GM21515 (cell line): ENCODE measurements at regions not wholly inside any gene's neighbourhood (a gene's known extent, or its start where the extent isn't known, plus 50 kb on each side); places are given as distances from the start of the nearest gene placed in this dataset.

Experiments used
- ATAC-seq: cut with Tn5 transposase; IDR thresholded peaks from one replicate; pipeline ENCODE4 v1.9.1; 2021; ENCODE audit not compliant: unreplicated experiment

DNA sequence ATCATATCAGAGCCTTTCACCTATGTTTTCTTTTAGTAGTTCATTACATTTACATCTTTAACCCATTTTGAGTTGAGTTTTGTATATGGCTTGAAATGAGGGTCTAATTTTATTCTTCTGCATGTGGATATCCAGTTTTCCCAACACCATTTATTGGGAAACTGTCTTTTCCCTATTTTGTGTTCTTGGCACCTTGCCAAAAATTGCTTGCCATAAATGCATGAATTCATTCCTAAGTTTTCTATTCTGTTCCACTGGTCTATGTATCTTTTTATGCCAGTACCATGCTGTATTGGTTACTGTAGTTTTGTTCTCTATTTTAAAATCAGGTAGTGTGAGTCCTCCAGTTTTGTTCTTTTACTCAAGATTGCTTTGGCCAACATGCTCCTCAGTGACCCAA lies 144.0 kb upstream of the OBI1 start:
- no peak for ATAC-seq

DNA sequence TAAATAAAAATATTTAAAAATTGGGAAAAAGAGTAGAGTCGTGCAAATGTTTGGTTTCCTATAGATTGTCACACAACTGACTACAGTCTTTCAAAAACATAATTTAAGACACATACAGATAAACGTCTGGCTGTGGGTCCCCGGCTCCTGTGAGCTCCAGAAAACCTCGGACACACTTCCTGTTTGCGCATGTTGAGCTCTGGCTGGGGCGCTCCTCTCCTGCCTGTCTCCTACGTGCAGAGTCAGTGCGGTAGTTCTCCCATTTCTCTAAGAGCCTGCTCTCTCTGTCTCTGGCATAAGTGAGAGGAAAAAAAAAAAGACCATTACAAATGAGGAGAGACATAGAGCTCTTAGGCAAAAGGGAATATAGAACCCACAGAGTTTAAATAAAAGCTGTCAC lies 128.2 kb upstream of the OBI1 start:
- ATAC-seq = no peak

DNA sequence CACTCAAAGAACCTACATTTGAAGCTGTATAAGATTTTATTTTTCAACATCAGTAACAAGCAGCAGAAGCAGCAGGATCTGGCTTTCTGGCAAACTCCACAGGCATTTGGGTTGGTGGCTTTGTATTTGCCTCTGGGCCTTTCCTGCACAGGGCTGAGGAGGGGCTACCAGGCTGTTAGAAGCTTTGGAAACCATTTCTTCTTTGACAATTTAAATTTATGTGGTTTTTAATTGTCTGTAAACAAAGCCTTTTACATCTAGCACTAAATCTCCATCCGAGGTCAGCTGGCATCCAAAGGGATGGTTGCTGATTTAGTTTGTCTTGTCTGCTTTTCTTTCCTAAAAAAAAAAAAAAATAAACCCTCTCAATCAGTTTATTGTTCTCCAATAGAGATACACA lies 127.5 kb upstream of the OBI1 start:
- no peak for ATAC-seq

DNA sequence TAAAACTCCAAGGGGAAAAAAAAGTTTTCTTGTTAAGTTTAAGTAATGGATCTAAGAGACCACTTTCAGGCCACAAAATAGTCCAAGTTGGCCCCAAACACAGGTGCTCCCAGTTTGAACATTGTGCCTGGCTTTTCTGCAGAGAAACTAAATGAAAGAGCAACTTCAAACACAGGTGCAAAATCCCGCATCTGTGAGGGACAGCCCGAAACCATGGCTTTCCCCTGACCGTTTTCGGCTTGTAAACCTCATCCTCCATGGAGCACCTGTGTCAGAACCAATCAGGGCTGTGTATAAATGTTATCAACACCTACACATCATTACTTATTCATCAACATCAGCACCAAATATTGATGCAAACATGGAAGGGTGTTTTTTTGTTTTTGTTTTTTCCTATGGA lies 126.8 kb upstream of the OBI1 start:
- ATAC-seq = no peak

DNA sequence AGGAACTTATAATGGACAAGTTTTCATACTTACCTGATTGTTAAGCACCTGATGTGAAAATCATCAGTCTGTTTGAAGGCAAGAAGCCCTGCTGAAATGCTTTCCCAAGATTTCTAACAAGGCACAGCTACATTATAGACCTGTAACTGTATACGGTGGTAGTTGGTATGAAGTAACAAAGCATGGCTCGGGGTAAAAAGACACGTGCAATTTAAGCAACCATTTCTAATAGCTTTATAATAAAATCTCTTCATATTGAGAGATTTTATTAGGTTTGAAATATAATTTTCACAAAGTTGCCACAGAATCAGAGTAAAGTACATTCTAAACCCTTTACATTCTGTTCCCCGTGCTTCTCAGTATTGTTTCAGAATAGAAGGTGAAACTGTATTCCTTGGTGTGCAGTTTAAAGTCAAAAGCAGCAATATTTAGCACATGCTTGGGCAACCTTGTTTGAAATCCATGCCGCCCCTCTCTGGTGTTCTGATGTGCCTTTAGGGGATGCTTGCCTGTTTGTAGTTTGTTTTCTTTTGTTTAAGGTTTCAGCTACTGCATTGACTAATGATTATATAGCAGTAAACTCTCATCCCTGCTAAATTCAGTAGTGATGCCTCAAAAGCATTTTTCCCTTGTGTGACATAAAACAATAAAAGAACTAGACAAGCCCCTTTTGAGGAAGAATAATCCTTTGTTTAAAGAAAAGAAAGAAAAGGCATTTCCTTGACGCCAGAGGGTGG lies 125.2 kb upstream of the OBI1 start:
- no peak for ATAC-seq

DNA sequence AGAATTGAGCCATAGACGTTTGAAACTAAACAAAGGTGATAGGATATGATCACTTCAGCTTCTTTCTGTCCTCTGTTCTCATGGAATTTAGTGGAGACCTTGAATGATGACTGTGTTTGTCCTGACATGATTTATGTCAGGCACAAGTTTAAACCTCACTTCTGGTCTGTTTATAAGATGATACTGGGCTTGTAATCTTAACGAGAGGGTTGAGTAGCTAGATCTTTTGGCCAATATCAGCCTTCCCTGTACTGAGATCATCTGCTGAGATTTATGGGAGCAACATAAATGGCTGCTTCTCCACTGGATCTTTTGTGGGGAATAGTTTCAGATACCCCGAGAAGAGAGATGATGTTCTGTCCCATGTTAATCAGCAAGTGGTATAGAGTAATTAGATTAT lies 121.8 kb upstream of the OBI1 start:
- ATAC-seq = no peak

DNA sequence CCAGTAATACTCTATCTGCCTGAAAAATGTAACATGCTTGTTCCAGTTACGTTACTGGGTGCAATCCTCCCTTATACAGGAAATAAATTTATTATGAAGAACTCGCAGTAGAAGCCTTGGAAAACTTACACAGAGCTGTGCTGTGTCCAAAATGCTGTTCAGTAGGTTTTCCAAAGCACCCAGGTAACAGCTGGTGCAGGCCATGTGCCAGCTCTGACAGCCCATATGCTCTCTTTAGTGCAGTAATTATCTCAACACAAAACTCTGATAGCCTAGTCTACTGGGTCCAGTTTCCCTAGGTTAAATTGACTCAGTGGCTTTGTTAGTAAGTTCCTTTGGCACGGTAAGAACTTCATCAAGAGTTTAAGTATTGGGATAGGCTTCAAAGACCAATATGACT lies 120.7 kb upstream of the OBI1 start:
- no peak for ATAC-seq

DNA sequence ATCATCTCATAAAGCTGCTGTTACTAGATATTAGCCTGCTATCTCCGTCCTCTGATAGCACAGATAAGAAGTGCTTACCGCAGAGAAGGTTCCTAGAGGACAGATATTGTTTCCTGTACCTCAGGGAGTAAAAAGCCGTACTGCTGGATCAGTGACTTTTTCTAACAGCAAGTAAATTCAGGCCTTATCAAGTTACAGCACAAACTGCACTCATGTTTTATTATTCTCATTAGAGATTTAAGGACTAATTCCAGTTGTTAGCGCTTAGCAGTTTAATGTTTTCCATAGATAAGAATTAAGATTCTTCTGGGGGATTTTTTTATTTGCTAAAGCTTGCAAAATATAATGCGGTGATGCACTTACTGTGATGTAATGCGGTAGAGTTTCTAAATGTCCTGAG lies 119.0 kb upstream of the OBI1 start:
- ATAC-seq = no peak

DNA sequence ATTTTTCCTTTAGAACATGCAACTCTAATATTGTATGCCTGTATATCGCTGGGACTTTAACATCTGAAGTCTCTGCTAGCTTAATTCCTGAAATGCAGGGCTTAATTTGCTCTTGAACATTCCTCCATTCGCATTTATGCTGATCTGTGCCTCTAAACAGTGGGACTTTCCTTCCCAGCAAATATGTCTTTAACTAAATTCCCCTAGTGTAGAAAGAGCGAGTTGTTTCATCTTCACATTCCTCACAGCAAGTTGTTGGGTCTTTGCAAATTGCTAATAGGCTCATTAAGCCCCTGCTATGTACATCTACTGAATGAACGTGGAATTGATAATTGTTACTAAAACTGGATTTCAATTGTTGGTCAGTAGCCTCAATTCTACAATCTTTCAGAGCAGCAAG lies 118.4 kb upstream of the OBI1 start:
- no peak for ATAC-seq

DNA sequence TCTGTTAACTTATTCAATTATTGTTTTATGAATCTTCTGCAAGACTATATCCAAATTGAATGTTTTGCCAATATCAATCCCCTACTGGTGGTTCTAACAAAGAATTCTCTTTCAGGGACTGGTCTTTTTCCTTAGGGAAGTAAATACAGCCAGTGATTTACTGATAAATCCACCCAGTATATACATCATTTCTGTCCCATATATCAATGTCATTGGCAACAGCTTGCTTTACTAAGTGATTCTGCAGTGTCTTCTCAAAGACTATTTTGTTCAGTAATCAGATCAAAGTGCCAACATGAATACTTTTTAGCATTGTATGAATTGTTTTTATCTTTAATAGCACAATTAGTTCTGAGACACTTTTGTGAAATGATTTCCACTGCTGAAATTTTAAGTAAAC lies 114.0 kb upstream of the OBI1 start:
- no peak for ATAC-seq

DNA sequence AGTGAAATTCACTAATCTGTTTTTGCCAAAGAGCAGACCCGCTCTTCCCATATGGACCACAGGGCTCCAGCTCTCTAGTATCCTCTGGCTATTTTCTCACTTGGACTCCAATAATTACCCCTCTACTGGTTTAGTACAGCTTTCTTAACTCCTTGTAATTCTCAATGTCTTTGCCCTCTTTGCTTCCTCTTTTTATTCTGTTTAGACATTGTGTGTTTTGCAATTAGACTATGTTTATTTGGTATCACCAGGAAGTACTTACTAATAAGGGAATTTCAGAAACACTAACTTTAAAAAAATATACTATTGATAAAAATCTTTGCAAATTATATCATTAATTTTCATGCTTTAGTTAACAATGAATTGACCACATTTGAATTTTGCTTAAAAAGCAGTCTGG lies 111.6 kb upstream of the OBI1 start:
- no peak for ATAC-seq

DNA sequence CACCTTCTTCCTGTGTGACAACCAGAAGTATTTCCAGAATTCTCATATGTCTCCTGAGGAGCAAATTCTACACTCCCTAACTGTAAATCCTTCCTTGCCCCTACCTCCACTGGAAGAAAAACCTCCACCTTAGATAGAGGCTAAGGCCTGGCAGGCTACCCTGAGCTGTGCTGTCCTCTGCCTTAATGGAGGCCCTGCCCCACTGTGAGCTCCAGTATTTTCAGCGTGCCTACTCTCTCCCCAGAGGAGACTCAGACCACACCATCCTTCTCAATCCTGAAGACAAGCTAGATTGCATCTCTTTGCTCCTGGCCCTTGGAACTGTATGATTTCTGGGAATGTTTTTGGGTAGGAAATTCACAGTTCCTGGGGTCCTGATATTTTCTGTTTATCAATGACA lies 110.0 kb upstream of the OBI1 start:
- ATAC-seq = no peak

DNA sequence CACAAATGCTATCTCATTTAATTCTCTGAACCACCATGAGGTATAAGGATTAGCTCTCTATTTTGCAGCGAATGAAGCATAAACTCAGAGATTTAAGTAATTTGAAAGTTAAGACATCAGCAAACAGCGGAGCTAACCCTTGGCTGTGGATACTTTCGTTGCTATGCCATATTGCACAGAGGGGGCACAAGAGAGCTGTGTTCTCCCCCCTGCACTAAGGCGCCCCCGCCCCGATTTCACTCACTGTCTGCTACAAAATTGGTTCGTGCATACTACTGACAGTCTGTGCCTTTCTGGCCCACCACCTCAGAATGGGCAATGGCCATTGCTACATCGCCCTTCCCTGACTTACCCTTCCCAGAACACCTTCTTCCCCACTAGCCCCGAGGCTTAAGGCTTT lies 105.7 kb upstream of the OBI1 start:
- no peak for ATAC-seq

DNA sequence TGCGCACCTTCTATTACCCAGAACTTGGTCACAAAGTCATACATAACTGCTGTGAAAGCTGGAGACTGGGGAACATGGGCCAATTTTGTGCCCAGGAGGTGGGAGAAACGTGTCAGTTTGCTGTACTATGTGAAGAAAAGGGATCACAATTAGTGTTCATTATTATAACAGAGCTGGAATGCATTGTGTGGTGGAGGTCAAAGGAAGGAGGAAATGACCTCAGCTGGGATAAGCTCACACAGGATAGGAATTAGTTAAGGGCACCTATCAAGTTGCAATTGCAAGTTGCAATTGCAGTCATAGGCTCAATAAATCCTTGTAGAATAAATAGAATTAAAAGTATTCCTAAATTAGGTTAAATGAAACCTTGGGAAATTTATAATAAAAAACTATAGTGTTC lies 103.9 kb upstream of the OBI1 start:
- ATAC-seq = no peak

DNA sequence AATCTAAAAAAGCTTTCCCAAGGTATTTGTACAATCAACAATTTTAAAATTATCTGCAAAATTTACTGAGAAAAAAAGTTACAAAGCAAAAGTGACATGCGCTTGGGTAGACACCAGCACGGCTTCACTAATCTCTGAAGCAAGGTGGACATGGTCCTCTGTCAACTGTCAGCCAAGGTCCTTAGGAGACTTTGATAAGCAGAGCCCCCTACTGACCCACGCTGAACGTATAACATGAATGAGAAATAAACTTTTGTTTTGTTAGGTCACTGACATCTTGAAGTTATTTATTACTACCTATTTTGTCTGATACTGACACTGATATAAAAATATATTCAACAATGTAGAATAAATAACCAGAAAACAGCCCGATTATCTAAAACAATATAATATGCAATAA lies 100.7 kb upstream of the OBI1 start:
- ATAC-seq = no peak

DNA sequence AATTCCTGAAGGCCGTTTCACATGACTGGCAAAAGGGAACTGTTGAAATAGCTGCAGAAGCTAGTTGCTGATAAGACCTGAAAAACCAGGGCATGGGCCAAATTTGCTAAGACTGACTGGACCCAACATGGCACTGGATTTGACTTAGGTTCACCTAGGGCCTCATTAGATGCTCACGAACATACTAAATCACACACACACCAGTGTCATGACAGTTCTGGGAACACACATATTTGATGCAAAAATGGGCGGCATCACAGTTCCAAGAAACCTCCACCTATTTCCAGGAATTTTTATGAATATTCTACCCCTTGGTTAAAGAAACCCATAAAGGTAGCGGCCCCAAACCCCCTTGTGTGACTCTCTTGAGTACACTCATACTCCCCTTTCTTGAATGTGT lies 99.6 kb upstream of the OBI1 start:
- ATAC-seq = no peak

DNA sequence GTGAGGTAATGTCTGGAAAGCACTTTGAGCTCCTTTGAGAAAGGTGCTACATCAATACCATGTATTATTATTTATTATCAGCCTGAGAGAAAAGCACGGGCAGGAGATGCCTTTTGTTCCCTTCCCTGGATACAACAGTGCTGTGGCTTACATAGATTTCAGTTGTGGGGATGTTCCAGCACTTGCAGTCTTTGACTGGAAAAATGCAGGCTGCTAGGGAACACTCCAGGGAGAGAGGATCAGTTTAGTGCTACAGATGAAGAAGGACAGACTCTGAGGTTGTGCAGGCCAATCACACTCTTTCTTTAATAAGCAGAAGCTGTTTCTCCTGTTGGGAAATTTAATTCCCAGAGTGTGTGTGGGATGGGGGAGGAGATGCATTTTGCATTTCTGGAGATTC lies 94.5 kb upstream of the OBI1 start:
- ATAC-seq = no peak

DNA sequence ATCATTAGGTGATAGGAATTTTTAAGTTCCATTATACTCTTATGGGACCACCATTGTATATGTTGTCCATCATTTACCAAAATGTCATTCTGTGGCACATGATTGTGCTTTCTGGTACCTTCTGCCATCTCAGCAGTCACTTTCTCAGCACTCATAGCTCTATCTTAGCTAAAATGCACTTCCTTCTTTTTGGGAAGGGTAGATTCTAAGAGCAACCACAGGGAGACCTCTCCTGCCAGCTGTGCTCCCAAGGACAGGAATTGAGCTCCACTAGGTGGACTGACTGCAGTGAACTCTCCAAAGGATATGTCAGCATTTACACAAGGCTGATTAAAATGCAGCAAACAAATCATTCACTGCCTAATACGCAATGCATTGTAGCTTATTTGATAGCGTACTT lies 91.8 kb upstream of the OBI1 start:
- no peak for ATAC-seq

DNA sequence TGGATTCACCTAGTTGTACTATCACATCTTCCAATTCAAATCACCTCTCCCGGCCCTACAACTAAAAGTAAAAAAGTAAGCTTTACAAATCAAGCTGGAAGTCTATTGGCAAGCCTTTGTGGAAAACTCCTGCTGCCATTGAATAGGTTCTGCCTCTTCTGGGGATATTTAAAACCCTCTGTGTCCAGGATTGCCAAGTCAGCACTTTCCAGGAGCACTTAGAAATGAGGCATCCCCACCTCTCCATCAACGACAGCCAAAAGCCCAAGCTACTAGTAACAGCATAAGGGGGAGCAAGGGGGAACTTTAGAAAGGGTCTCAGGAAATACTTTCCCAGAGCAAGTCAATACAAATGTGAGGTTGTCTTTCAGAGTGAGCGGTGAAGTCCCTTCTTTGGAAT lies 85.0 kb upstream of the OBI1 start:
- ATAC-seq = no peak

DNA sequence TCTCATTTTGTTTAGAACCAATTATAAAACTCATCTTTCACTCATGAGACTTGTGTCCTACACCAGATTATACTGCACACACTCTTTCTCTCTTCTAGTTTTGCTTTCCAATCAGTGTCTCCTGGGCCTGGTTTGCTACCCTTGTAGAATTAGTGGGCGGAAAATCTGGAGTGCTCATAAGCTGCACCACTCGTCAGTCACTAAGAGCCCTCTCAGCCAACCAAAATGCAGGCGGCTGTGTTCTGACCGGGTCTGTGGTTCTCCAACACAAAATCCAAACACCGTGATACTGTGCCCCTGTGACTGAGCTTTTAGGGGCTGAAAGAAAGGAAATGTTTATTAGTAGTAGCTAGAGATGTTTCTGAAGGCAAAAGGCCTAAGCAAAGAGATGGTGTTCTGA lies 83.7 kb upstream of the OBI1 start:
- ATAC-seq = no peak

DNA sequence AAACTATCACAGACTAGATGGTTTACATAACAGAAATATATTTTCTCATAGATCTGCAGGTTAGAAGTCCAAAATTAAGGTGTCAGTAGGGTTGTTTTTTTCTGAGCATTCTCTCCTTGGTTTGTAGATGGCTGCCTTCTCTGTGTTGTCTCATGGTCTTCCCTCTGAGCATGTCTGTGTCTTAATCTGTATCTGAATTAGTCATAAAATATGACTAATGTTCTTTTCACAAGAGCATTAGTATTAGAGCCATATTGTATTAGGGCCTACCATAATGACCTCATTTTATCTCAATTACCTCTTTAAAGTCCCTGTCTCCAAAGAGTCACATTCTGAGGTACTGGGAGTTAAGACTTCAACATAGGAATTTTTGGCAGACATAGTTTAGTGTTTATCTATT lies 77.2 kb upstream of the OBI1 start:
- no peak for ATAC-seq

DNA sequence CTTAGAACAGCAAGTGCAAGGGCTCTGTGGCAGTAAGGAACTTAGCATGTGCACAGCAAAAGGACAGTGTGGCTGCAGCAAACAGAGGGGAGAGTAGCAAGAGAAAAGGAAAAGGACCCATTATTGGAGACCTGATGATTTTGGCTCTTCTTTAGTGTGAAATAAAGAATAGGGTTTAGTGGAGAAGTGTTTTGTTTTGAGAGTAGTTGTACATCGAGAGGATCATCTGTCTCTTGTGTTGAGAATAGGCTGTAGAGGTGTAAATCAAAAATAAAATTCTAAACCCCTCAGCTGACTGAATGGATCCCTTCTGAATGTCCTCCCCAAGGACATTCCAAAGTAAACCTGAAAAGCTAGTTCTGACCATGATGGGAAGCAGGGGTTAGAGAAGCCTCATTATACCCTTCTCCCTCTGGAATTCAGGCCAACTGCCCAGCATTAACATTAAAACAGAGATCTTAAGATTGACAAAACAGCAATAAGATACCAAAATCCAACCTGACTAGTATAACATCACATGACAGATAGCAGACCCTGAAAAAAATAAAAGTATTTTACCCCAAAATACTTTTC lies 73.6 kb upstream of the OBI1 start:
- no peak for ATAC-seq

DNA sequence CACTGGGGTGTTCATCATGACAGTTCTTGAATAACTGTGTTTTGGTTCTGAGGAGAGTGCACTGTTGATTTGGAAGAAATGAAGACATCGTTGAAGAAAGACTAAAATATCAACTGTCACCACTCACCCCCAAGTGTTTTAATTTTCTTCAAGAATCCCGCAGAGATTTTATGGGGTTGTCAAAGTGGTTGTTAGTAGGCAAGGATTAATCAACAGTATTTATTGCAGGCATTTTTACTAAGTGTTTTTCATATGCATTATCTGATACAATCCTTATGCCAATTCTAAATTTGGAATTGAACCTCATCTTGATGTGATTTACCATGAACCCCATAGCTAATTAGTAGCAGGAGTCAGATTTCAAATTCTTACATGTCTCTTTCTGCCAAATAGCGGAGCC lies 63.7 kb upstream of the OBI1 start:
- no peak for ATAC-seq
